Fibroblast of mammary gland (primary cell): ENCODE measurements at regions not wholly inside any gene's neighbourhood (a gene's known extent, or its start where the extent isn't known, plus 50 kb on each side); places are given as distances from the start of the nearest gene placed in this dataset.

Experiments
- DNase-seq: peaks from one replicate; pipeline ENCODE4 v3.0.0-alpha.2; 2010; ENCODE audit warnings: low read depth
- H3K4me3 ChIP-seq: 2 replicates; pipeline ENCODE4 v1.5.1; 2011; ENCODE audit warnings: low read depth, mild to moderate bottlenecking, low read length, moderate library complexity; ENCODE audit not compliant: control insufficient read depth
- CTCF ChIP-seq: conservative IDR thresholded peaks from 2 replicates; pipeline ENCODE4 v1.5.1; 2011; ENCODE audit warnings: low read depth, low read length, inconsistent platforms; ENCODE audit not compliant: control insufficient read depth, insufficient read depth

GRCh38 chr12:131448254-131448795 lies 262.6 kb upstream of the SFSWAP start:
- no peak for DNase-seq
- TF ChIP-seq CTCF: no peak
- H3K4me3 ChIP-seq: no peak overlapping the region

- no peak overlapping the region for H3K4me3 ChIP-seq
- no peak for DNase-seq
- no peak for TF ChIP-seq CTCF
Observed at GRCh38 chr12:131449027-131449426, 261.9 kb upstream of the SFSWAP start.

GRCh38 chr12:131452444-131452860 lies 258.4 kb upstream of the SFSWAP start:
- DNase-seq: no peak
- no peak for TF ChIP-seq CTCF
- no peak overlapping the region for H3K4me3 ChIP-seq

GRCh38 chr12:131454418-131455217 lies 256.3 kb upstream of the SFSWAP start:
- TF ChIP-seq CTCF: peak; percentile 34
- H3K4me3 ChIP-seq: no peak overlapping the region
- DNase-seq: peak; percentile 5

- H3K4me3 ChIP-seq: no peak overlapping the region
- DNase-seq: no peak
- TF ChIP-seq CTCF: no peak
Observed at GRCh38 chr12:131455218-131455506, 255.7 kb upstream of the SFSWAP start.

- DNase-seq: no peak
- no peak overlapping the region for H3K4me3 ChIP-seq
- TF ChIP-seq CTCF: no peak
Observed at GRCh38 chr12:131455581-131456110, 255.2 kb upstream of the SFSWAP start.
